Fibroblast of the aortic adventitia (primary cell): ENCODE measurements at regions not wholly inside any gene's neighbourhood (a gene's known extent, or its start where the extent isn't known, plus 50 kb on each side); places are given as distances from the start of the nearest gene placed in this dataset.
A peak's percentile ranks its signal among the peaks of the same experiment; 100 is the strongest.

Experiments used
- DNase-seq: peaks from one replicate; pipeline ENCODE4 v3.0.0-alpha.2; 2010; ENCODE audit warnings: low read depth
- H3K4me3 ChIP-seq: 2 replicates; pipeline ENCODE4 v1.5.1; 2011; ENCODE audit warnings: low read depth, mild to moderate bottlenecking, control low read depth, low read length, moderate library complexity
- TF ChIP-seq, protein P1 (sequence below): IDR thresholded peaks from 2 replicates; pipeline ENCODE4 v1.5.1; 2011; ENCODE audit warnings: mild to moderate bottlenecking, low read length, control low read depth, inconsistent platforms; ENCODE audit not compliant: insufficient read depth

DNA sequence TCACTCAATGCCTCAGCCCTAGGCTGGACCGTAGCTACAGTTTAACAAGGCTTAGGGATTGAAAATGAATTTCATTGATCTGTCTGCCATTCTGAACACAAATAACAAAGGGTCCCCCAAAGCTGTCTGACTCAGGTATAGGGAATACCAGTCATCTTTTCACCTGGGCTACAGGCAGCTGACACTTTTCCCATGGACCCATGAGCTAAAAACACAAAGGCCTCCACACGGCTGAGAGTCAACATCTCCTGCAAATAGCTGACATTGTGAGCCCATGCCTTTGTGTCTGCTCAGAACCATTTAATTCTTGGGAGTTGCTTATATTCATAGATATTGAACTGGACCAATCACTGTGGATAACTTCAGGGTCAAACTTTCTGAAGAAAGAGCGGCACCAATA lies 121.1 kb upstream of the SLIT3 start:
- DNase-seq, result no peak
- H3K4me3 ChIP-seq, result no peak overlapping the region
- TF ChIP-seq, protein P1, sequence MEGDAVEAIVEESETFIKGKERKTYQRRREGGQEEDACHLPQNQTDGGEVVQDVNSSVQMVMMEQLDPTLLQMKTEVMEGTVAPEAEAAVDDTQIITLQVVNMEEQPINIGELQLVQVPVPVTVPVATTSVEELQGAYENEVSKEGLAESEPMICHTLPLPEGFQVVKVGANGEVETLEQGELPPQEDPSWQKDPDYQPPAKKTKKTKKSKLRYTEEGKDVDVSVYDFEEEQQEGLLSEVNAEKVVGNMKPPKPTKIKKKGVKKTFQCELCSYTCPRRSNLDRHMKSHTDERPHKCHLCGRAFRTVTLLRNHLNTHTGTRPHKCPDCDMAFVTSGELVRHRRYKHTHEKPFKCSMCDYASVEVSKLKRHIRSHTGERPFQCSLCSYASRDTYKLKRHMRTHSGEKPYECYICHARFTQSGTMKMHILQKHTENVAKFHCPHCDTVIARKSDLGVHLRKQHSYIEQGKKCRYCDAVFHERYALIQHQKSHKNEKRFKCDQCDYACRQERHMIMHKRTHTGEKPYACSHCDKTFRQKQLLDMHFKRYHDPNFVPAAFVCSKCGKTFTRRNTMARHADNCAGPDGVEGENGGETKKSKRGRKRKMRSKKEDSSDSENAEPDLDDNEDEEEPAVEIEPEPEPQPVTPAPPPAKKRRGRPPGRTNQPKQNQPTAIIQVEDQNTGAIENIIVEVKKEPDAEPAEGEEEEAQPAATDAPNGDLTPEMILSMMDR, result no peak

DNA sequence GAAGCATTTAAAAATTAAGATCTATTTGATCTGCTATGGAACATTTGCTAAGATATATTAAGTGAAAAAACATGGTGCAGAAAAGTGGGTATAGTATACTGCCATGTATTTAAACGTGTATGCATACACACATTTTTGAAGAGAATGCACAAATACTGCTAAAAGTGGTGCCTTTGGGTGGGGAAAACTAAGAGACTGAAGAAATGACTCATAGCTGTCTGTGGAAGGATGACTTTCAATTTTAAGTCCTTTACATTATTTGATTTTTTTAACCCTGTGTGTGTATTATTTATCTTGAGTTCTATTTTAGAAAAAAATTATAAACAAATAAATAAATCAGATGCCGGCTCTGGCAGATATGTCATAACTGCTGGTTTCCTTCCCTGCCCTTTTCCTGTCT lies 120.7 kb upstream of the SLIT3 start:
- H3K4me3 ChIP-seq, result no peak overlapping the region
- peak; percentile 42 for DNase-seq

DNA sequence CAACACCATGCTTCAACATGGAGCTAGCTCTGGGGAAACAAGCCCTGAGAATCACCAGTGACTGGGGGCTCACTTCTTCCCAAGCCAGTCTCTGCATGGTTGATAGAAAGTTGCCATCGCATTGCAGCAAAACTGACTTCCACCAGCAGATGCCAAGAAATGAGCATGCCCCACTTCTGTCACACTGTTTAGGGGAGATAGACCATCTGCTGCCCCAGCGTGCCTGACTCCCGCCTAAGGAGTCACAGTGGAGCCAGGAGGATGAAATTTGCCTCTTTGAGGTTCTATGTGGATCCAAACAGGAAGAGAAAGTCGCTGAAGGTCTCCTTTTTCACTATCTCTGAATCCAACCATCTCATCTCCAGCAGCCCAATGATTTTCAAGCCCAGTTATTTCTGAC lies 116.7 kb upstream of the SLIT3 start:
- no peak overlapping the region for H3K4me3 ChIP-seq
- TF ChIP-seq, protein P1, result no peak
- no peak for DNase-seq

More for the DNA sequence above, 120.7 kb upstream of the SLIT3 start:
- TF ChIP-seq, protein P1, result no peak

DNA sequence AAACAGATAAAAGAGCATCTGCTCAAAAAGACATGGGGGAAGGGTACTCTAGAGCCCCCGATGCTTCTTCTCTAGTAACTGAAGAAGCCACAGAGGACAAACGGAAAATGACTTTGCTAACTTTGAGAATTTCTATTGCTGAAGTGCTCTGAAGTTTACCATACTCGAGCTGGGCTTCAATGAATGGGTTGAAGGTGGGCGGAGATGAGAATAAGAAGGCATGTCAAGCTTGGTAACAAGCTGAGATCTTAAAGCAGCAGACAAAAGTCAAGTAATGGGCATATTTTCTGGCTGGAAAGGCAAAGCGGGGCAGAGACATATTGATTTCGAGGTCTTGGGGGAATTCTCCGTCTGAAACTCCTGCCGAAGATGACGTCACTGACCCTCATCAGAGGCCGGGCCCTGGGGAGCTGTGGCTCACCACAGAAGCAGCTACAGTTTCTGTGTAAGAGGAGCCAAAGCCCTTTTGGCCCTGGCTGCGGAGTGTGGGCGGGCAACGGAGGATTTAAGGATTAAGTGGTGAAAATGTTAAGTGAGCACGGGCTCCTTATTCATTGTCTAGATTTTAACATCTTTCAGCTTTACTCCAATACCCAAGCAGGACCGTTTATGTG lies 115.8 kb upstream of the SLIT3 start:
- H3K4me3 ChIP-seq, result no peak overlapping the region
- TF ChIP-seq, protein P1, result no peak
- peak; percentile 95 for DNase-seq

DNA sequence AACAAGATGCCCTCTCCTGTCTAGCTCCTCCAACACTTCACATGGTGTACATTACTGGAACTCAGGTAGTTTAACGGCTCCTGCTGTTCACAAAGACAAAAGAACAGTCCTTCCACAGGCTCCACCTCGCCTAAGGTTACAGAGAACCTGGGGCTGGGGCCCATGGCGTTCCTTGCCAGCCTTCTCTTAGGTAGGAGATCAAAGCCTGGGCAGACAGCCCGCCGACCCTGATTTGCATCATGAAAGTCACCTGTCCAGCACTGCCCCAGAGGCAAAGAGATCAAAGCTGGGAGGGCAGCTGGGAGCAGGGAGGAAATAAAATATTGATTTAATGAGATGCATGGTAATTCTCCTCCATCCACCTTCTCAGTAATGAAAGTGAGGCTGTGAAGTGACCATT lies 115.0 kb upstream of the SLIT3 start:
- no peak for DNase-seq
- H3K4me3 ChIP-seq, result no peak overlapping the region
- TF ChIP-seq, protein P1, result no peak

DNA sequence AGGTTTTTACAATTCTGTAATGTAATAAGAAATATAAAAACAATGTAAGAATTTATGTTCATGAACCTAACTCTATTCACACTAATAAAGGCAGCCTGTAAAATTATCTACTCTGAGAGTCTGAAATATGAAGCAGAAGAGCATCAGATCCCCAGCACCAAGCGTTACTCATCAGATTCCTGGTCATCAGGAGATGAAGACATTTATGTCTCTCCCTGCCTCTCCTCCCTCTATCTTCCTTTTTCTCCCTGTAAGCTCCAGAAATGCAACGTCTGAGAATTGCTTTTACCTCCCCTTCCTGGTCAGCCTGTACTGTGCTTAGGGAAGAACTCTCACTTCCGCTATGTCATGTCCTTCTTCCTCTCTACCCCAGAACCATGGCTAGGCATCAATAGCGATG lies 114.4 kb upstream of the SLIT3 start:
- no peak for DNase-seq

More for the DNA sequence above, 114.4 kb upstream of the SLIT3 start:
- no peak overlapping the region for H3K4me3 ChIP-seq
- TF ChIP-seq, protein P1, result no peak
